CD4-positive, alpha-beta memory T cell (primary cell): ENCODE measurements at regions not wholly inside any gene's neighbourhood (a gene's known extent, or its start where the extent isn't known, plus 50 kb on each side); places are given as distances from the start of the nearest gene placed in this dataset.

Experiments used
- CTCF ChIA-PET: fragments of 350-600 bp; sonication (Branson Sonifier 250); formaldehyde crosslinking; loops from one replicate; lab custom pipeline; 2021; ENCODE audit warnings: inconsistent platforms; ENCODE audit not compliant: partially characterized antibody; lab: Charles Lee
- POLR2A ChIA-PET: fragments of 350-600 bp; sonication (Branson Sonifier 250); formaldehyde crosslinking; loops from one replicate; lab custom pipeline; 2021; ENCODE audit not compliant: partially characterized antibody; lab: Charles Lee
- DNase-seq, 5 donors: peaks; one replicate each; pipeline versions ENCODE4 v3.0.0 to v3.0.0-alpha.2; 2020 to 2022; ENCODE audit warnings: mixed read lengths in 1 of 5
- H3K27ac ChIP-seq: one replicate; pipeline ENCODE4 v1.7.0; 2013; ENCODE audit warnings: low read depth, low read length
- H3K27me3 ChIP-seq: 2 replicates; pipeline ENCODE4 v1.7.0; 2013; ENCODE audit warnings: mild to moderate bottlenecking, low read length, moderate library complexity; ENCODE audit not compliant: insufficient read depth
- H3K36me3 ChIP-seq: 2 replicates; pipeline ENCODE4 v1.7.0; 2013; ENCODE audit warnings: mild to moderate bottlenecking, low read length, moderate library complexity; ENCODE audit not compliant: insufficient read depth
- H3K4me1 ChIP-seq: 2 replicates; pipeline ENCODE4 v1.7.0; 2013; ENCODE audit warnings: mild to moderate bottlenecking, low read length, moderate library complexity; ENCODE audit not compliant: insufficient read depth
- H3K4me3 ChIP-seq, 2 donors: one replicate each; pipeline ENCODE4 v1.7.0; 2013; ENCODE audit warnings: low read length in 2 of 2, mild to moderate bottlenecking in 1 of 2
- H3K9me3 ChIP-seq, 2 donors: one replicate each; pipeline ENCODE4 v1.7.0; 2013; ENCODE audit warnings: low read length in 2 of 2, control low read depth in 1 of 2; ENCODE audit not compliant: control insufficient read depth in 1 of 2
- H3K27ac Mint-ChIP-seq, 7 donors: one replicate each; pipeline ENCODE4 v1.8.0; 2020 to 2021; ENCODE audit warnings: mixed read lengths in 7 of 7, mild to moderate bottlenecking in 6 of 7, inconsistent platforms in 3 of 7, moderate library complexity in 3 of 7
- H3K27me3 Mint-ChIP-seq, 2 donors: one replicate each; pipeline ENCODE4 v1.8.0; 2020 to 2021; ENCODE audit warnings: mixed read lengths in 2 of 2
- H3K36me3 Mint-ChIP-seq, 2 donors: one replicate each; pipeline ENCODE4 v1.8.0; 2020 to 2021; ENCODE audit warnings: mixed read lengths in 2 of 2, inconsistent platforms in 1 of 2, mild to moderate bottlenecking in 1 of 2
- H3K4me1 Mint-ChIP-seq, 4 donors: one replicate each; pipeline ENCODE4 v1.8.0; 2020 to 2021; ENCODE audit warnings: mixed read lengths in 4 of 4, mild to moderate bottlenecking in 1 of 4
- H3K4me3 Mint-ChIP-seq, 8 donors: one replicate each; pipeline ENCODE4 v1.8.0; 2020 to 2021; ENCODE audit warnings: mixed read lengths in 8 of 8, mild to moderate bottlenecking in 7 of 8, moderate library complexity in 6 of 8, inconsistent platforms in 3 of 8
- H3K9me3 Mint-ChIP-seq, 8 donors: one replicate each; pipeline ENCODE4 v1.8.0; 2020 to 2021; ENCODE audit warnings: mixed read lengths in 8 of 8, mild to moderate bottlenecking in 5 of 8, inconsistent platforms in 3 of 8, moderate library complexity in 1 of 8
- intact Hi-C: fragments of 100-400 bp; cut with micrococcal nuclease; formaldehyde crosslinking; loops from one replicate; pipeline ENCODE4 v1.15.1; 2023

DNA sequence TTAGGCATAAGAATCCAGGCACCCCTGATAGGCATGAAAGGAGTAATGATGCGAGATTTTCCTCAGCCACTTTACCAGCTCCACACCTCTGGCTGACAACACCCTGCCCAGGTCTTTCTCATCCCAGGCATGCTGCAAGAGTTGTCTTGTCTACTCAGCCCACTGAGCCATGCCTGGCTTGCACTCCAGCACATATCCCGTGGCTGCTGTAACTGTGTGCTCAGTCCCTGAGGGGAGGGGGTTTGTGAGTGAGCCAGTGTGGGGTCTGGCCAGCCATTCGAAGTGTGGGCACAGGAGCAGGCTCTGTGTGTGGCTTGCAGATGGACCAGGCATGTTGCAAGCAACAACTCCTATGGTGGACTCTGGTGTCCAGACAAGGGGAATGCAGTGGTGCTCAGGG, 529.6 kb downstream of the ADGRL2 start:
- H3K4me1 ChIP-seq = no peaks in the 10 kb centered on the region
- Mint-ChIP-seq H3K27me3 (peaks cover 0 to 1% of the 10 kb centered on the region in 2 donors), H3K4me3 (no peak overlapping the region), H3K9me3 (peaks cover 0 to 10% (median 3%) of the 10 kb centered on the region in 8 donors), H3K36me3 (no peaks in the 10 kb centered on the region), H3K27ac (no peak overlapping the region), H3K4me1 (no peaks in the 10 kb centered on the region)
- no peaks in the 10 kb centered on the region for H3K36me3 ChIP-seq
- POLR2A ChIA-PET = no interaction called here
- intact Hi-C loops = no loop called here
- no peaks in the 10 kb centered on the region for H3K9me3 ChIP-seq
- no peak for DNase-seq
- H3K27me3 ChIP-seq = no peaks in the 10 kb centered on the region
- CTCF ChIA-PET = no interaction called here
- no peak overlapping the region for H3K27ac ChIP-seq
- H3K4me3 ChIP-seq = no peak overlapping the region

DNA sequence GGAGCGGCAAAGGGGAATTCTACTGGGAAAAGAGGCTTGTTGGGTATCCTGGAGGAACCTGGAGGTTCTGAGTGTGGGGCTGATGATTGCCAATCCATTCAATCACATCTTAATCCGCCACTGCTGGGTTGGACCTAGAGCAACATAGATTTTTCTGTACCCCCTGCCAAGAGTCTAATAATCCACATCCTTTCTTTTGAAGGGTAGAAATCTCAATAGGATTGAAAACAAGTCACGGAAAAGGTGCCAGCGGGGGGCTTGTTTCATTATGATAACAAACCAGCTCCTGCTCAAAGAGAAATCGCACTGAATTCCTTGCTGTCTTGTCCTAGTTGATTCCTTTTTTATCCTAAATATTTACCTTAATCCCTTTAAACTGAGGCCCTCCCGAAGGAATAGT, 528.5 kb downstream of the ADGRL2 start:
- Mint-ChIP-seq H3K27me3 (peaks cover 0 to 1% of the 10 kb centered on the region in 2 donors), H3K4me1 (no peaks in the 10 kb centered on the region), H3K36me3 (no peaks in the 10 kb centered on the region), H3K4me3 (no peak overlapping the region), H3K27ac (no peak overlapping the region), H3K9me3 (peaks cover 0 to 10% (median 4%) of the 10 kb centered on the region in 8 donors)
- no peak for DNase-seq
- Histone ChIP-seq H3K4me3 (no peak overlapping the region), H3K27ac (no peak overlapping the region), H3K9me3 (no peaks in the 10 kb centered on the region), H3K27me3 (no peaks in the 10 kb centered on the region), H3K4me1 (no peaks in the 10 kb centered on the region), H3K36me3 (no peaks in the 10 kb centered on the region)
- intact Hi-C loops = no loop called here
- POLR2A ChIA-PET = no interaction called here
- CTCF ChIA-PET = no interaction called here

DNA sequence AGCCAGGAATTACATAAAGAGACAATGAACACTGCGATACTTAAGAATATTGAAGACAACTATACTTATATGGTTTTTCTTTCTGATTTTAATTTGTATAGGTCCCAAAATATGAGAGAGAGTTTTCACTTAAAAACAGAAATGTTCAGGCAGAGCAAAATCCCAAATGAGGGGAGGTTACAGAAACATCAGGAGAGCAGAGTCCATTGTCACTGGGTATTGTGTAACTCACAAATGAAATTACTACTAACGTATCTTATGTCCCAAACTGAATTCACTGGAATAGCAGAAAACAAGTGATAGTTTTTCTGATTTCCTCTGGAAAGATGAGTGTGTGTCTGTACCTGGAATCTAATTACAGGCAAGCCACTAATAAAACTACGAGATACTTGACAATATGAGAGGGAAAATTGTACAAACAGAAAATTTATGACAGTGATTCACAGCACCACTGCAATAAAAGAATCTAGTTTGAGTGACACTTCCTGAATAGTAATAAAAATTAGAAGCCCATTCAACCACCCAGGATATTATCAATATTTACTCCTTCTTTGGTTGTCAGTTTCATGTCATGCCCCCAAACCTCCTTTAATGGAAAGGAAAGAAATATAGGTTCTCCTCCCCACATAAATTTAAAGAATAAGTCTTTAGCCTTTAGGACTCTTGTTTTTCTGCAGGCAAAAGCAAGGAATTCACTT, 522.6 kb downstream of the ADGRL2 start:
- ChIA-PET CTCF (no interaction called here), POLR2A (no interaction called here)
- no peak overlapping the region for H3K27ac Mint-ChIP-seq
- H3K4me3 Mint-ChIP-seq = no peak overlapping the region
- no peaks in the 10 kb centered on the region for H3K36me3 Mint-ChIP-seq
- Histone ChIP-seq H3K27ac (no peak overlapping the region), H3K9me3 (no peaks in the 10 kb centered on the region), H3K36me3 (no peaks in the 10 kb centered on the region), H3K27me3 (no peaks in the 10 kb centered on the region), H3K4me3 (no peak overlapping the region), H3K4me1 (no peaks in the 10 kb centered on the region)
- no peaks in the 10 kb centered on the region for H3K4me1 Mint-ChIP-seq
- no peak for DNase-seq
- H3K27me3 Mint-ChIP-seq = no peaks in the 10 kb centered on the region
- intact Hi-C loops = no loop called here
- peaks cover 0 to 5% (median 0%) of the 10 kb centered on the region in 8 donors for H3K9me3 Mint-ChIP-seq

DNA sequence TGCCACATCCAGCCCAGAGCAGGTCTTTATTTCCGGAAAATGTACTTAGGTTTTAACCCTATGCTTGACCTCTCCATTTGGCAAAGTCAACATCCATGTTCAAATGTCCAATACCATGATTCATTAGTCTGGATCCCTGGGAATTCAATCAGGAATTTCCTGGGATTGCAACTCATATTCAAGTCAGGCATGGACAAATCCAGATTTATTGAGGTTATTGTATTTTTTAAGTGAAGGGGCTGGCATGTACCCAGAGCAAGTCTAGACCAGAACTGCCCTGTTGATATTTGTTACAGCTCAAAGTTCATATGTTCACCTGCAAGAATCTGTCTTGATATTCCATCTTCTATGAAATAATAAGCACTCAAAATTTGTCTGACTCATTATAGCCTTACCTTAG, 521.1 kb downstream of the ADGRL2 start:
- Histone ChIP-seq H3K27ac (no peak overlapping the region), H3K9me3 (no peaks in the 10 kb centered on the region), H3K36me3 (no peaks in the 10 kb centered on the region), H3K4me3 (no peak overlapping the region), H3K4me1 (no peaks in the 10 kb centered on the region), H3K27me3 (no peaks in the 10 kb centered on the region)
- H3K9me3 Mint-ChIP-seq = peaks cover 0 to 4% (median 0%) of the 10 kb centered on the region in 8 donors
- H3K4me3 Mint-ChIP-seq = no peak overlapping the region
- no peaks in the 10 kb centered on the region for H3K4me1 Mint-ChIP-seq
- no peaks in the 10 kb centered on the region for H3K36me3 Mint-ChIP-seq
- H3K27ac Mint-ChIP-seq = no peak overlapping the region
- ChIA-PET CTCF (no interaction called here), POLR2A (no interaction called here)
- H3K27me3 Mint-ChIP-seq = no peaks in the 10 kb centered on the region
- intact Hi-C loops = no loop called here
- no peak for DNase-seq

DNA sequence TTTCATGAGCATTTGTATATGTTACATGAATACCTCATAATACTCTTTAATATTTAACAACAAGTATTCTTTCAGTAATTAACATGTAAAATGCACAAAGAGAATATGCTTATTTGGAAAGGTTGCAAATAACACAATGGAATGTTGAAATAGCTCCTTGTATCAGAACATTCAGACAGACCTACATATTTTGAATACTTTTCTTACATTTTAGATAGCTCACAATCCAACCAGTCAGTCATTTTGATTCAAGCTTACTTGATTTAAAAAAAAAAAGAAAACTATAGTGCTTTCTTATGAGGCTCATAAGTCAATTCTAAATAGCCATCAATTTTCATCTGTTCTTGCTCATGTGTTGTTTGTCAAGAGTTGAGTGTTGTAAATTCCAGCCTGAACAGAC, 518.8 kb downstream of the ADGRL2 start:
- H3K4me1 Mint-ChIP-seq = no peaks in the 10 kb centered on the region
- intact Hi-C loops = no loop called here
- no peaks in the 10 kb centered on the region for H3K36me3 Mint-ChIP-seq
- Histone ChIP-seq H3K27me3 (no peaks in the 10 kb centered on the region), H3K27ac (no peak overlapping the region), H3K4me1 (no peaks in the 10 kb centered on the region), H3K9me3 (no peaks in the 10 kb centered on the region), H3K36me3 (no peaks in the 10 kb centered on the region), H3K4me3 (no peak overlapping the region)
- no peak for DNase-seq
- H3K27me3 Mint-ChIP-seq = no peaks in the 10 kb centered on the region
- no peak overlapping the region for H3K27ac Mint-ChIP-seq
- ChIA-PET POLR2A (no interaction called here), CTCF (no interaction called here)
- no peak overlapping the region for H3K4me3 Mint-ChIP-seq
- peaks cover 0 to 3% (median 0%) of the 10 kb centered on the region in 8 donors for H3K9me3 Mint-ChIP-seq

GRCh38 chr1:82318921-82319320, 518.2 kb downstream of the ADGRL2 start:
- Histone ChIP-seq H3K4me1 (no peaks in the 10 kb centered on the region), H3K9me3 (no peaks in the 10 kb centered on the region), H3K4me3 (no peak overlapping the region), H3K36me3 (no peaks in the 10 kb centered on the region), H3K27me3 (no peaks in the 10 kb centered on the region), H3K27ac (no peak overlapping the region)
- DNase-seq = no peak
- Mint-ChIP-seq H3K27ac (no peak overlapping the region), H3K36me3 (no peaks in the 10 kb centered on the region), H3K4me3 (no peak overlapping the region), H3K9me3 (peaks cover 0 to 3% (median under 1%) of the 10 kb centered on the region in 8 donors), H3K4me1 (no peaks in the 10 kb centered on the region), H3K27me3 (no peaks in the 10 kb centered on the region)
- intact Hi-C loops = no loop called here
- POLR2A ChIA-PET = no interaction called here
- CTCF ChIA-PET = no interaction called here

- H3K9me3 ChIP-seq = no peaks in the 10 kb centered on the region
- H3K9me3 Mint-ChIP-seq = peaks cover 0 to 3% (median 0%) of the 10 kb centered on the region in 8 donors
- H3K27ac ChIP-seq = no peak overlapping the region
- no peaks in the 10 kb centered on the region for H3K36me3 Mint-ChIP-seq
- no peak overlapping the region for H3K4me3 Mint-ChIP-seq
- no peaks in the 10 kb centered on the region for H3K27me3 Mint-ChIP-seq
- POLR2A ChIA-PET = no interaction called here
- no peaks in the 10 kb centered on the region for H3K4me1 Mint-ChIP-seq
- DNase-seq = no peak
- H3K4me1 ChIP-seq = no peaks in the 10 kb centered on the region
- H3K36me3 ChIP-seq = no peaks in the 10 kb centered on the region
- intact Hi-C loops = no loop called here
- CTCF ChIA-PET = no interaction called here
- H3K27ac Mint-ChIP-seq = no peak overlapping the region
- H3K27me3 ChIP-seq = no peaks in the 10 kb centered on the region
- H3K4me3 ChIP-seq = no peak overlapping the region
Measured at GRCh38 chr1:82318265-82318664, 517.5 kb downstream of the ADGRL2 start.
